ENCODE measurements at regions not wholly inside any gene's neighbourhood (a gene's known extent, or its start where the extent isn't known, plus 50 kb on each side); places are given as distances from the start of the nearest gene placed in this dataset.

- DNase-seq (ENCODE audit: low read depth), result no peak
Observed at GRCh38 chr2:64704161-64704560, 50.4 kb upstream of the SERTAD2 start.

- no peak for DNase-seq (ENCODE audit: low read depth)
Observed at GRCh38 chr2:64704996-64705395, 51.3 kb upstream of the SERTAD2 start.

- no peak for DNase-seq (ENCODE audit: low read depth)
Observed at GRCh38 chr2:64707276-64707675, 53.6 kb upstream of the SERTAD2 start.

- no peak for DNase-seq (ENCODE audit: low read depth)
Observed at GRCh38 chr2:64708829-64709228, 55.1 kb upstream of the SERTAD2 start.

- no peak for DNase-seq (ENCODE audit: low read depth)
Observed at GRCh38 chr2:64711252-64711800, 57.6 kb upstream of the SERTAD2 start.

GRCh38 chr2:64713686-64714085, 60.0 kb upstream of the SERTAD2 start:
- DNase-seq (ENCODE audit: low read depth), result no peak

- no peak for DNase-seq (ENCODE audit: low read depth)
Observed at GRCh38 chr2:64716569-64716968, 62.9 kb upstream of the SERTAD2 start.

- no peak for DNase-seq (ENCODE audit: low read depth)
Observed at GRCh38 chr2:64718250-64718885, 64.7 kb upstream of the SERTAD2 start.

- DNase-seq (ENCODE audit: low read depth), result no peak
Observed at GRCh38 chr2:64720535-64721319, 67.0 kb upstream of the SERTAD2 start.

- no peak for DNase-seq (ENCODE audit: low read depth)
Observed at GRCh38 chr2:64721320-64721623, 67.6 kb upstream of the SERTAD2 start.

GRCh38 chr2:64722291-64723044, 68.8 kb upstream of the SERTAD2 start:
- DNase-seq (ENCODE audit: low read depth), result no peak

GRCh38 chr2:64727013-64727767, 73.5 kb upstream of the SERTAD2 start:
- no peak for DNase-seq (ENCODE audit: low read depth)

GRCh38 chr2:64727843-64728463, 74.2 kb upstream of the SERTAD2 start:
- DNase-seq (ENCODE audit: low read depth), result peak; percentile 39

- peak; percentile 75 for DNase-seq (ENCODE audit: low read depth)
Observed at GRCh38 chr2:64730551-64731262, 77.0 kb upstream of the SERTAD2 start.

GRCh38 chr2:64731263-64731643, 77.5 kb upstream of the SERTAD2 start:
- no peak for DNase-seq (ENCODE audit: low read depth)

GRCh38 chr2:64731746-64732145, 78.0 kb upstream of the SERTAD2 start:
- DNase-seq (ENCODE audit: low read depth), result no peak

GRCh38 chr2:64732146-64732545, 78.4 kb upstream of the SERTAD2 start:
- no peak for DNase-seq (ENCODE audit: low read depth)

GRCh38 chr2:64735504-64735903, 81.8 kb upstream of the SERTAD2 start:
- DNase-seq (ENCODE audit: low read depth), result no peak

- no peak for DNase-seq (ENCODE audit: low read depth)
Observed at GRCh38 chr2:64737547-64737946, 83.8 kb upstream of the SERTAD2 start.

- DNase-seq (ENCODE audit: low read depth), result no peak
Observed at GRCh38 chr2:64738026-64738425, 84.3 kb upstream of the SERTAD2 start.

- no peak for DNase-seq (ENCODE audit: low read depth)
Observed at GRCh38 chr2:64742678-64743077, 89.0 kb upstream of the SERTAD2 start.
